Coronary artery (tissue), 2 donors: ENCODE measurements at regions not wholly inside any gene's neighbourhood (a gene's known extent, or its start where the extent isn't known, plus 50 kb on each side); places are given as distances from the start of the nearest gene placed in this dataset.
"Not testable (repeated sequence)": the region's sequence is repeated elsewhere in the genome, so short reads cannot be mapped to it uniquely, and the experiment has no call there.

Source experiments
- DNase-seq: peaks from one replicate; pipeline ENCODE4 v3.0.0-alpha.2; 2017; ENCODE audit warnings: low spot score
- H3K27ac ChIP-seq, 2 donors: fragments of 200-600 bp; sonication (generic); one replicate each; pipeline ENCODE4 v1.5.1; 2016 to 2019
- H3K4me3 ChIP-seq: fragments of 200-600 bp; sonication (generic); 2 replicates; pipeline ENCODE4 v1.5.1; 2016; ENCODE audit warnings: mild to moderate bottlenecking, moderate library complexity
- TF ChIP-seq, protein P1 (sequence below): fragments of 200-600 bp; sonication (generic); IDR thresholded peaks from one replicate; pipeline ENCODE4 v1.5.1; 2019; ENCODE audit warnings: antibody characterized with exemption

- H3K27ac ChIP-seq: no peak overlapping the region
- no peak overlapping the region for H3K4me3 ChIP-seq
- no peak for DNase-seq
- TF ChIP-seq, protein P1, sequence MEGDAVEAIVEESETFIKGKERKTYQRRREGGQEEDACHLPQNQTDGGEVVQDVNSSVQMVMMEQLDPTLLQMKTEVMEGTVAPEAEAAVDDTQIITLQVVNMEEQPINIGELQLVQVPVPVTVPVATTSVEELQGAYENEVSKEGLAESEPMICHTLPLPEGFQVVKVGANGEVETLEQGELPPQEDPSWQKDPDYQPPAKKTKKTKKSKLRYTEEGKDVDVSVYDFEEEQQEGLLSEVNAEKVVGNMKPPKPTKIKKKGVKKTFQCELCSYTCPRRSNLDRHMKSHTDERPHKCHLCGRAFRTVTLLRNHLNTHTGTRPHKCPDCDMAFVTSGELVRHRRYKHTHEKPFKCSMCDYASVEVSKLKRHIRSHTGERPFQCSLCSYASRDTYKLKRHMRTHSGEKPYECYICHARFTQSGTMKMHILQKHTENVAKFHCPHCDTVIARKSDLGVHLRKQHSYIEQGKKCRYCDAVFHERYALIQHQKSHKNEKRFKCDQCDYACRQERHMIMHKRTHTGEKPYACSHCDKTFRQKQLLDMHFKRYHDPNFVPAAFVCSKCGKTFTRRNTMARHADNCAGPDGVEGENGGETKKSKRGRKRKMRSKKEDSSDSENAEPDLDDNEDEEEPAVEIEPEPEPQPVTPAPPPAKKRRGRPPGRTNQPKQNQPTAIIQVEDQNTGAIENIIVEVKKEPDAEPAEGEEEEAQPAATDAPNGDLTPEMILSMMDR: no peak
Measured at GRCh38 chr12:54716261-54716660, 68.1 kb upstream of the DCD start.

DNA sequence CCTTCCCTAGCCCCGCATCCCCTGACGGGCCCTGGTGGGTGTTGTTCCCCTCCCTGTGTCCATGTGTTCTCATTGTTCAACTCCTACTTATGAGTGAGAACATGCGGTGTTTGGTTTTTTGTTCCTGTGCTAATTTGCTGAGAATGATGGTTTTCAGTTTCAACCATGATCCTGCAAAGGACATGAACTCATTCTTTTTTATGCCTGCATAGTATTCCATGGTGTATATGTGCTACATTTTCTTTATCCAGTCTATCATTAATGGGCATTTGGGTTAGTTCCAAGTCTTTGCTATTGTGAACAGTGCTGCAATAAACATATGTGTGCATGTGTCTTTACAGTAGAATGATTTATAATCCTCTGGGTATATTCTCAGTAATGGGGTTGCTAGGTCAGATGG, 65.7 kb upstream of the DCD start:
- H3K4me3 ChIP-seq, DNase-seq, H3K27ac ChIP-seq: not testable (repeated sequence)

GRCh38 chr12:54711669-54712068, 63.5 kb upstream of the DCD start:
- TF ChIP-seq, protein P1: no peak
- Histone ChIP-seq H3K27ac (no peak overlapping the region), H3K4me3 (no peak overlapping the region)
- DNase-seq: no peak

GRCh38 chr12:54708826-54709225, 60.7 kb upstream of the DCD start:
- Histone ChIP-seq H3K4me3 (no peak overlapping the region), H3K27ac (no peak overlapping the region)
- TF ChIP-seq, protein P1: no peak
- no peak for DNase-seq

- no peak for DNase-seq
- Histone ChIP-seq H3K4me3 (no peak overlapping the region), H3K27ac (no peak overlapping the region)
- TF ChIP-seq, protein P1: no peak
Measured at GRCh38 chr12:54704202-54704601, 56.0 kb upstream of the DCD start.

DNA sequence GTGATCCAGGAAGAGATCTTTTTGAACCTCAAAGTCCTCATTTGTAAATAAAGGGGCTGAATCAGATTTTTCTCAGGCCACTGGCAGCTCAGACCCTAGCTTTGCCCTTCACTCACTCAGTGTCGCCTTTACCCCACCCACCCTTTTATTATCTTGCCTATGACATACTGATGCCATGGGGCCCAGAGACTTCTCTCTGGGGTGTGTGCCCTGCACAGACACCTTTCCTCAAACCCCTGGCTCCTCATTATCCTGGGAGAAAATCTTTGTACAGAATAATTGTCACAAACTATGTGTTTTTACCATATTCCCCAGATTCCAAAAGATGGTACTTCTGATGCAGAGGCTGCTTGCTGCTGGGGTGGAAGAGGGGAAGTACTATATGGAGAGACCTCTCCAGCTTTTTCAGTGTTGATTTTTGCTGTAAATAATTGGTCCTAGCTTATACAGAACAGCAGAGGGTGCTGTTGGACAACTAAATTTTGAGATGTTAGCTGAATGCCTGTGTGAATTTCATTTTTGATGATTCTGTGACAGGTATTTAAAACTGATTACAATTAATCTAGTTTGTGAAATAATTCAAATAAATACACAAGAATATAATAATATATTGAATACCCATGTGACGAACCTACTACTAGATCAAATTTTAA, 53.9 kb upstream of the DCD start:
- TF ChIP-seq, protein P1: peak; percentile 21
- H3K4me3 ChIP-seq: no peak overlapping the region
- no peak for DNase-seq
- no peak overlapping the region for H3K27ac ChIP-seq

DNA sequence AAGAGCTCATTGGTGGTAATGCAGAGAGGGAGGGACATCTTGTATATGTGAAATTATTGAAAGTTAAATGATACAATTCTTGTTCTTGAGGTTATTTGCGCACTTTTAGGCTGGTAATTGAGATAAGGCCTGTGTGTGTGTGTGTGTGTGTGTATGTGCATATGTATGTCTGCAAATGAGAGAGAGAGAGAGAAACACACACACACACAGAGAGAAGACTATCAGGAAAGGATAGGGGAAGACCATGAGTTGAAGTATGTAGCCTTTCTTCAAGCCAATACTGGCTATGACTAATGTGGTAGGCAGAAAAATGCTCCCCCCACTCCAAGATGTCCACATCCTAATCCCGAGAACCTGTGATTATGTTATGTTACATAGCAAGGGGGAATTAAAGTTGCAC, 52.7 kb upstream of the DCD start:
- DNase-seq: no peak
- Histone ChIP-seq H3K27ac (no peak overlapping the region), H3K4me3 (no peak overlapping the region)
- TF ChIP-seq, protein P1: no peak
